ENCODE measurements at regions not wholly inside any gene's neighbourhood (a gene's known extent, or its start where the extent isn't known, plus 50 kb on each side); places are given as distances from the start of the nearest gene placed in this dataset.

GRCh38 chr6:22362361-22362760, 65.5 kb upstream of the PRL start:
- no peak for TF ChIP-seq ZFX (IDR thresholded peaks at IDR 0.05; ENCODE audit: borderline replicate concordance)
- TF ChIP-seq CTCF (IDR thresholded peaks at IDR 0.05): no peak
- H3K27ac ChIP-seq: no peak overlapping the region

GRCh38 chr6:22363166-22363713, 66.4 kb upstream of the PRL start:
- no peak overlapping the region for H3K27ac ChIP-seq
- TF ChIP-seq ZFX (IDR thresholded peaks at IDR 0.05; ENCODE audit: borderline replicate concordance): no peak
- no peak for TF ChIP-seq CTCF (IDR thresholded peaks at IDR 0.05)

- TF ChIP-seq ZFX (IDR thresholded peaks at IDR 0.05; ENCODE audit: borderline replicate concordance) (no peak), CTCF (IDR thresholded peaks at IDR 0.05) (no peak)
- no peak overlapping the region for H3K27ac ChIP-seq
Measured at GRCh38 chr6:22363714-22364239, 66.9 kb upstream of the PRL start.

GRCh38 chr6:22364306-22364705, 67.5 kb upstream of the PRL start:
- TF ChIP-seq CTCF (IDR thresholded peaks at IDR 0.05): no peak
- TF ChIP-seq ZFX (IDR thresholded peaks at IDR 0.05; ENCODE audit: borderline replicate concordance): no peak
- H3K27ac ChIP-seq: no peak overlapping the region

GRCh38 chr6:22366214-22366613, 69.4 kb upstream of the PRL start:
- TF ChIP-seq CTCF (IDR thresholded peaks at IDR 0.05) (no peak), ZFX (IDR thresholded peaks at IDR 0.05; ENCODE audit: borderline replicate concordance) (no peak)
- no peak overlapping the region for H3K27ac ChIP-seq

GRCh38 chr6:22367346-22367745, 70.5 kb upstream of the PRL start:
- TF ChIP-seq ZFX (IDR thresholded peaks at IDR 0.05; ENCODE audit: borderline replicate concordance) (no peak), CTCF (IDR thresholded peaks at IDR 0.05) (no peak)
- no peak overlapping the region for H3K27ac ChIP-seq

GRCh38 chr6:22368794-22369193, 72.0 kb upstream of the PRL start:
- H3K27ac ChIP-seq: no peak overlapping the region
- TF ChIP-seq ZFX (IDR thresholded peaks at IDR 0.05; ENCODE audit: borderline replicate concordance) (no peak), CTCF (IDR thresholded peaks at IDR 0.05) (no peak)
